ENCODE measurements at regions not wholly inside any gene's neighbourhood (a gene's known extent, or its start where the extent isn't known, plus 50 kb on each side); places are given as distances from the start of the nearest gene placed in this dataset.

DNA sequence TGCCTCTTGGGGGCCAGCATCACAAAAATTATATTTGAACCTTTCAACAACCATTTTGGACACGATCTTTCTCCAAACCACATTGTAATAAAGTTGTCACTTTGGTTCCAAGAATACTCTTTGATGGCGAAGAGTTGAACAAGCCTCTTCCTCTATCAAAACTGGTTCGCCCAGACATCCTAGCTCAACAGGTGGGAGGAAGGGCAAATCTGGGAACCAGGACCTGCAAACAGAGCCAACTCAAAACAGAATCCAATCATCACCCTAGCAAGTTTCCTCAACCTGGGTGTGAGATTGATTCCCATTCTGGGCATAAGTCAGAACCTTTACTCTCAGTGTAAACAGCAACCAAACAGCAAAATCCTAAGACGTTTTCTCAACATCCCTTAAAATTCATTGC lies 141.2 kb upstream of the RREB1 start:
- DNase-seq (ENCODE audit: low spot score) = no peak
- no peaks in the 10 kb centered on the region for H3K36me3 ChIP-seq (ENCODE audit: control insufficient read depth in 4 of 4, insufficient read depth in 3 of 4, low read depth in 1 of 4, low read length in 3 of 4)
- H3K4me3 ChIP-seq (ENCODE audit: low read depth in 1 of 3, low read length in 3 of 3) = no peak overlapping the region
- H3K9me3 ChIP-seq (ENCODE audit: control insufficient read depth in 4 of 4, low read length in 3 of 4) = no peaks in the 10 kb centered on the region
- peaks cover 0 to 5% (median under 1%) of the 10 kb centered on the region in 4 donors for H3K4me1 ChIP-seq (ENCODE audit: control insufficient read depth in 4 of 4, insufficient read depth in 4 of 4, low read length in 3 of 4)
- no peaks in the 10 kb centered on the region for H3K27me3 ChIP-seq (ENCODE audit: control insufficient read depth in 4 of 4, insufficient read depth in 4 of 4, low read length in 3 of 4)
- H3K9ac ChIP-seq (ENCODE audit: low read depth in 1 of 2, low read length in 2 of 2) = no peak overlapping the region
- WGBS = 96% methylated on average over 4 of the region's 4 CpGs
- no peak overlapping the region for H3K27ac ChIP-seq (ENCODE audit: low read depth in 1 of 2, low read length in 2 of 2)
- TF ChIP-seq, protein P1, sequence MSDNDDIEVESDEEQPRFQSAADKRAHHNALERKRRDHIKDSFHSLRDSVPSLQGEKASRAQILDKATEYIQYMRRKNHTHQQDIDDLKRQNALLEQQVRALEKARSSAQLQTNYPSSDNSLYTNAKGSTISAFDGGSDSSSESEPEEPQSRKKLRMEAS (IDR thresholded peaks at IDR 0.05) = no peak
- TF ChIP-seq HNF4A (conservative IDR thresholded peaks at IDR 0.05) (no peak), JUND (IDR thresholded peaks at IDR 0.05) (no peak)
- TF ChIP-seq, protein P2, sequence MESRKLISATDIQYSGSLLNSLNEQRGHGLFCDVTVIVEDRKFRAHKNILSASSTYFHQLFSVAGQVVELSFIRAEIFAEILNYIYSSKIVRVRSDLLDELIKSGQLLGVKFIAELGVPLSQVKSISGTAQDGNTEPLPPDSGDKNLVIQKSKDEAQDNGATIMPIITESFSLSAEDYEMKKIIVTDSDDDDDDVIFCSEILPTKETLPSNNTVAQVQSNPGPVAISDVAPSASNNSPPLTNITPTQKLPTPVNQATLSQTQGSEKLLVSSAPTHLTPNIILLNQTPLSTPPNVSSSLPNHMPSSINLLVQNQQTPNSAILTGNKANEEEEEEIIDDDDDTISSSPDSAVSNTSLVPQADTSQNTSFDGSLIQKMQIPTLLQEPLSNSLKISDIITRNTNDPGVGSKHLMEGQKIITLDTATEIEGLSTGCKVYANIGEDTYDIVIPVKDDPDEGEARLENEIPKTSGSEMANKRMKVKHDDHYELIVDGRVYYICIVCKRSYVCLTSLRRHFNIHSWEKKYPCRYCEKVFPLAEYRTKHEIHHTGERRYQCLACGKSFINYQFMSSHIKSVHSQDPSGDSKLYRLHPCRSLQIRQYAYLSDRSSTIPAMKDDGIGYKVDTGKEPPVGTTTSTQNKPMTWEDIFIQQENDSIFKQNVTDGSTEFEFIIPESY (IDR thresholded peaks at IDR 0.05) = no peak

DNA sequence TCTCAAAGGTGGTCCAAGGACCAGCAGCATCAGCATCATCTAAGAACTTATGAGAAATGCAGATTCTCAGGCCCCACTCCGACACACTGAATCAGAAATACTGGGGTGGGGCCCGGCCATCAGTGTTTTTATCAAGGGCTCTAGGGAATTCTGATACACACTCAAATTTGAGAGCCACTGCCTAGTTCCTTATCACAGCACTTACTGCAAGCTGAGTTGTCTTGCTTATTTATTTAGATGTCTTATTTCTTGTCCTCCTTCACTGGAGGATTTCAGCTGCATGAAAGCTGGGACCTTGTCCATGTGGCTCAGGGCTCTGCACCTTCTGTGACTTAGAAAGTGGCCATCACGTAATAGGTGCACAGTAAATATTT lies 139.4 kb upstream of the RREB1 start:
- H3K27ac ChIP-seq (ENCODE audit: low read depth in 1 of 2, low read length in 2 of 2) = no peak overlapping the region
- no peak for DNase-seq (ENCODE audit: low spot score)
- TF ChIP-seq RXRA (IDR thresholded peaks at IDR 0.05) (no peak), YY1 (IDR thresholded peaks at IDR 0.05) (no peak)
- TF ChIP-seq, protein P3, sequence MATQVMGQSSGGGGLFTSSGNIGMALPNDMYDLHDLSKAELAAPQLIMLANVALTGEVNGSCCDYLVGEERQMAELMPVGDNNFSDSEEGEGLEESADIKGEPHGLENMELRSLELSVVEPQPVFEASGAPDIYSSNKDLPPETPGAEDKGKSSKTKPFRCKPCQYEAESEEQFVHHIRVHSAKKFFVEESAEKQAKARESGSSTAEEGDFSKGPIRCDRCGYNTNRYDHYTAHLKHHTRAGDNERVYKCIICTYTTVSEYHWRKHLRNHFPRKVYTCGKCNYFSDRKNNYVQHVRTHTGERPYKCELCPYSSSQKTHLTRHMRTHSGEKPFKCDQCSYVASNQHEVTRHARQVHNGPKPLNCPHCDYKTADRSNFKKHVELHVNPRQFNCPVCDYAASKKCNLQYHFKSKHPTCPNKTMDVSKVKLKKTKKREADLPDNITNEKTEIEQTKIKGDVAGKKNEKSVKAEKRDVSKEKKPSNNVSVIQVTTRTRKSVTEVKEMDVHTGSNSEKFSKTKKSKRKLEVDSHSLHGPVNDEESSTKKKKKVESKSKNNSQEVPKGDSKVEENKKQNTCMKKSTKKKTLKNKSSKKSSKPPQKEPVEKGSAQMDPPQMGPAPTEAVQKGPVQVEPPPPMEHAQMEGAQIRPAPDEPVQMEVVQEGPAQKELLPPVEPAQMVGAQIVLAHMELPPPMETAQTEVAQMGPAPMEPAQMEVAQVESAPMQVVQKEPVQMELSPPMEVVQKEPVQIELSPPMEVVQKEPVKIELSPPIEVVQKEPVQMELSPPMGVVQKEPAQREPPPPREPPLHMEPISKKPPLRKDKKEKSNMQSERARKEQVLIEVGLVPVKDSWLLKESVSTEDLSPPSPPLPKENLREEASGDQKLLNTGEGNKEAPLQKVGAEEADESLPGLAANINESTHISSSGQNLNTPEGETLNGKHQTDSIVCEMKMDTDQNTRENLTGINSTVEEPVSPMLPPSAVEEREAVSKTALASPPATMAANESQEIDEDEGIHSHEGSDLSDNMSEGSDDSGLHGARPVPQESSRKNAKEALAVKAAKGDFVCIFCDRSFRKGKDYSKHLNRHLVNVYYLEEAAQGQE (IDR thresholded peaks at IDR 0.05) = no peak
- WGBS = 86% methylated on average over 3 of the region's 3 CpGs
- no peak overlapping the region for H3K4me3 ChIP-seq (ENCODE audit: low read depth in 1 of 3, low read length in 3 of 3)
- no peak overlapping the region for H3K9ac ChIP-seq (ENCODE audit: low read depth in 1 of 2, low read length in 2 of 2)
- H3K36me3 ChIP-seq (ENCODE audit: control insufficient read depth in 4 of 4, insufficient read depth in 3 of 4, low read depth in 1 of 4, low read length in 3 of 4) = no peaks in the 10 kb centered on the region
- H3K9me3 ChIP-seq (ENCODE audit: control insufficient read depth in 4 of 4, low read length in 3 of 4) = no peaks in the 10 kb centered on the region
- H3K4me1 ChIP-seq (ENCODE audit: control insufficient read depth in 4 of 4, insufficient read depth in 4 of 4, low read length in 3 of 4) = peaks cover 0 to 9% (median 4%) of the 10 kb centered on the region in 4 donors
- no peaks in the 10 kb centered on the region for H3K27me3 ChIP-seq (ENCODE audit: control insufficient read depth in 4 of 4, insufficient read depth in 4 of 4, low read length in 3 of 4)

DNA sequence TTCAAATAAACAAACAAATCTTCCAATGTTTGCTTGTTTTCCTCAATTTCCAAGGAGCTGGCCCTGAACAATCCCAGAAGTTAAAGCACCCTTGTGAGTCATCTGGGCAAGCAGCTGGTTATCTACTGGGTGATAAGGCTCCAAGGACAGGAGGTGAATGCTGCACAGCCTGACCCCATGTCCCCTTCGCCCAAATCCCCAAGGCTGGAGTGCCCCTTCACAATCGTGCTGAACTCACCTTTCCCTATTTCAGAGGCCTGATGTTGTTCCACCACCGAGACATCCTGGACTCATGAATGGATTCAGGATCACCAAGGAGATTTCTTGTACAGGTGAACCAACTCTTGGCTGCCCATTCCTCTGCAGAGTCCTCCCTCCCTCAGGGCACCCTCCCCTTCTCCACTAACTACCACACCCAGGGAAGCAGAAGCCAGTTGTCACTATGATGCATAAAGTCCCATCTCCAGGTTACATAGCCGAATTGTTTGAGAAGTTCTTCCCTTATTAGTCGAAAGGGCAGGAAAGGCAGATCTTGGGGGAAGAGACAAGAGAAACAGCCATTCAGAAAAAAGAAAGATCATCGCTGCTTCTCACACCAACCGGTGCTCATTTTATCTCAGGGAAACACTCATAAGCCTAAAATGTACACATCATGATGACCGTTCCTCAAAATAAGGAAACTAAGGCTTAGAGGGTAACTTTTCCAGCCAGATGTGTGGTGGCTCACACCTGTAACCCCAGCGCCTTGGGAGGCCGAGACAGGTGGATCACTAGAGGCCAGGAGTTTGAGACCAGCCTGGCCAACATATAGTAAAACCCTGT lies 138.8 kb upstream of the RREB1 start:
- no peak overlapping the region for H3K27ac ChIP-seq (ENCODE audit: low read depth in 1 of 2, low read length in 2 of 2)
- H3K4me1 ChIP-seq (ENCODE audit: control insufficient read depth in 4 of 4, insufficient read depth in 4 of 4, low read length in 3 of 4) = peaks cover 0 to 9% (median 4%) of the 10 kb centered on the region in 4 donors
- 89% methylated on average over 10 of the region's 10 CpGs for WGBS
- H3K9ac ChIP-seq (ENCODE audit: low read depth in 1 of 2, low read length in 2 of 2) = no peak overlapping the region
- H3K36me3 ChIP-seq (ENCODE audit: control insufficient read depth in 4 of 4, insufficient read depth in 3 of 4, low read depth in 1 of 4, low read length in 3 of 4) = no peaks in the 10 kb centered on the region
- H3K9me3 ChIP-seq (ENCODE audit: control insufficient read depth in 4 of 4, low read length in 3 of 4) = no peaks in the 10 kb centered on the region
- no peak overlapping the region for H3K4me3 ChIP-seq (ENCODE audit: low read depth in 1 of 3, low read length in 3 of 3)
- H3K27me3 ChIP-seq (ENCODE audit: control insufficient read depth in 4 of 4, insufficient read depth in 4 of 4, low read length in 3 of 4) = no peaks in the 10 kb centered on the region
- DNase-seq (ENCODE audit: low spot score) = no peak
- TF ChIP-seq JUND (IDR thresholded peaks at IDR 0.05) (no peak), RXRA (IDR thresholded peaks at IDR 0.05) (no peak), FOXA1 (IDR thresholded peaks at IDR 0.05) (no peak), HNF4G (IDR thresholded peaks at IDR 0.05) (no peak), GABPA (IDR thresholded peaks at IDR 0.05 in 1 of 2, conservative IDR thresholded peaks at IDR 0.05 in 1 of 2) (no peak), YY1 (IDR thresholded peaks at IDR 0.05) (no peak), TAF1 (conservative IDR thresholded peaks at IDR 0.05) (no peak)
- TF ChIP-seq, protein P4, sequence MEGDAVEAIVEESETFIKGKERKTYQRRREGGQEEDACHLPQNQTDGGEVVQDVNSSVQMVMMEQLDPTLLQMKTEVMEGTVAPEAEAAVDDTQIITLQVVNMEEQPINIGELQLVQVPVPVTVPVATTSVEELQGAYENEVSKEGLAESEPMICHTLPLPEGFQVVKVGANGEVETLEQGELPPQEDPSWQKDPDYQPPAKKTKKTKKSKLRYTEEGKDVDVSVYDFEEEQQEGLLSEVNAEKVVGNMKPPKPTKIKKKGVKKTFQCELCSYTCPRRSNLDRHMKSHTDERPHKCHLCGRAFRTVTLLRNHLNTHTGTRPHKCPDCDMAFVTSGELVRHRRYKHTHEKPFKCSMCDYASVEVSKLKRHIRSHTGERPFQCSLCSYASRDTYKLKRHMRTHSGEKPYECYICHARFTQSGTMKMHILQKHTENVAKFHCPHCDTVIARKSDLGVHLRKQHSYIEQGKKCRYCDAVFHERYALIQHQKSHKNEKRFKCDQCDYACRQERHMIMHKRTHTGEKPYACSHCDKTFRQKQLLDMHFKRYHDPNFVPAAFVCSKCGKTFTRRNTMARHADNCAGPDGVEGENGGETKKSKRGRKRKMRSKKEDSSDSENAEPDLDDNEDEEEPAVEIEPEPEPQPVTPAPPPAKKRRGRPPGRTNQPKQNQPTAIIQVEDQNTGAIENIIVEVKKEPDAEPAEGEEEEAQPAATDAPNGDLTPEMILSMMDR (IDR thresholded peaks at IDR 0.05; ENCODE audit: low read depth, low read length, missing input control) = no peak
- TF ChIP-seq, protein P3 (IDR thresholded peaks at IDR 0.05) = no peak
- TF ChIP-seq, protein P5, sequence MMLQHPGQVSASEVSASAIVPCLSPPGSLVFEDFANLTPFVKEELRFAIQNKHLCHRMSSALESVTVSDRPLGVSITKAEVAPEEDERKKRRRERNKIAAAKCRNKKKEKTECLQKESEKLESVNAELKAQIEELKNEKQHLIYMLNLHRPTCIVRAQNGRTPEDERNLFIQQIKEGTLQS (IDR thresholded peaks at IDR 0.05) = no peak

All from liver (tissue), 8 donors.